Stimulated activated CD8-positive, alpha-beta memory T cell treated with anti-CD3 and anti-CD28 coated beads, Interleukin-15, amount 100 ng/mL, for 24 hours (primary cell): ENCODE measurements at regions not wholly inside any gene's neighbourhood (a gene's known extent, or its start where the extent isn't known, plus 50 kb on each side); places are given as distances from the start of the nearest gene placed in this dataset.
"Not testable (repeated sequence)": the region's sequence is repeated elsewhere in the genome, so short reads cannot be mapped to it uniquely, and the experiment has no call there.

Source experiments
- DNase-seq: peaks from one replicate; pipeline ENCODE4 v3.0.0-alpha.2; 2020; ENCODE audit warnings: low read depth

DNA sequence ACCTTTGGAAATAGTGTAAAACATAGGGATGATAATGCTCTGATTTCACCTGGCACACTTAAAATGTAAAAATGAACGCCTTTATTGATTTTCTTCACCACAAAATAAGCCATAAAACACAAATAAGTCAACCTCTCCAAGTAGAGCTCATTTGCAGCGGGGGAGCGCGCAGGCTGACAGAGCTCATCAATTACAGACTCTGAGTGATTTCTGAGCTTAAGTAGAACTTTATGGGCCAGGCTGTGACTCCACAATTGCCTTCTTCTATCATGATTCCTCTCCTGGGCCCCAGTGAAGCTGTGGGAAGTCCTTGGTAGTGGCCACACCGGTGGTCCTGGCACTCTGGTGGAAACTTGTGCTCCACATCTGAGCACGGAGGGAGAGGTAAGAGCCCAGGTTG lies 789.0 kb upstream of the RAB6C start:
- DNase-seq = no peak

- no peak for DNase-seq
Observed at GRCh38 chr2:129191530-129191929, 787.9 kb upstream of the RAB6C start.

DNA sequence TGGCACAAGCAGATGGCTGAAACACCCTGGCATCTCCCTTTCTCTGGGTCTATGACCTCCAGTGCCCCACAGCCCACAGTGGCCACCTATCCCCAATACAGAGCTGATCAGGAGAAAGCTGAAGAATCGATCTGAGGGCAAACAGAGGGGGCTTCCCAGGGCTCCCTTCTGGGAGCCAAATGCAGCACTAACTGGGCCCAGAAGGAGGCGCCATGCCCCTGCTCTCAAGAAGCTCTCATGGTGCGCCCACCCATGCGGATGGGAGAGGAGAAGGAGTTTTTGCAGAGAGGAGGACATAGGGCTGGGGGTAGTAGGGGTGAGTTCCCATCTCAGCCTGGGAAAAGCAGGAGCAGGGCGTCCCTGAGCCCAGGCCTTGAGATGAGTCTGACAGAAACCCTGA lies 787.3 kb upstream of the RAB6C start:
- DNase-seq = no peak

DNA sequence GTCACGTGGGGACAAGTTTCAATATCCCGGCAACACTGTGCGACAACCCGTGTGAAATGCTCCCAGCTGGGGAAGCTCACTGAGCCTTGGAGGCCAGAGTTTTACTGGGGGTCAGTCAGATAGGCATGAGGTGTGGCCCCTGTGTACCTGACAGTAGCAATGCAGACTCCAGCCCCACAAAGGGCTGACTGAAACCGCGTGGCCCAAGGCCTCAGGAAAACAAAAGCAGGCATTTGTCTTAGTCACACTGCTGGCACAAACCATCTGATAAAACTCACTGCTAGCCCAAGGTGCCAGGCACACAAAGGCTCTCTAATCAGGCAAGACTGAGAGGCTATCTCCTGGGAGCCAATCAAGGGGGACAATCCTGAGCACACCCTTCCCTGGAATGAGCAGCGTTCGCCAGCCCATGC lies 786.6 kb upstream of the RAB6C start:
- DNase-seq = no peak

DNA sequence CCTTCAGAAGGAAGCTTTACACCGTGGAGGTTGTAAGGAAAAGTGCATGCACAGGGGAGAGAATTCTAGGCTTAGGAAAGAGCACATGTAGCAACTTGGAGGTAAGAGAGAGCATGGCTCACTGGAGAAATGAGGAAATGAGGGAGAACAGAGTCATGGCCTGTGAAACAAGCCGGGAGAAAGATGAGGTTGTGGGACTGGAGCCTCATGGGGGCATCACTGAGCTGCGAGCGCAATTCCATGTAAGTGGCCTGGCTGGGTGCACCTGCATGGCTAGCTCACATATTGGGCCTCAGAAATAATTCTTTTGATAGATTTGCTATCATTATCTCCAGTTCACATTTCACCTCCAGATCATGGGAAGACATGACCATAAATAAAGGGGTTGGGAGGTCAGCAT lies 785.5 kb upstream of the RAB6C start:
- no peak for DNase-seq

DNA sequence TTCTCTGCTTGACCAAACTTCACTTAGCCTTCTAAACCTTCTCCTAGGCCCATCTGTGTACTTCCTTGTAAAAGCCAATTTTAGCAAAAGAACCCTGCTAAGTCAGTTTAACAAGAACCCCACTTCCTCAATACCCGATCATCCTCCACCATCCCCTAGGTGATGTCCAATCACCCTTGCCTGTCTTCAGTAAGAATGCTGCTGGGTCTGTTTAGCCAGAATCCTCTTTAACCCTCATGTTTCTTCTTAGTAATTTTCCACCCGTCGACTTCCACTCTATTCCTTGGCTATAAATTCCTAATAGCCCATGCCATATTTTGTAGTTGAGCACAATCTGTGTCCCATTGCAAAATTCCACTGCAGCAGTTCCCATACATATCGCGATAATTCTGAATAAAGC lies 780.0 kb upstream of the RAB6C start:
- no peak for DNase-seq

DNA sequence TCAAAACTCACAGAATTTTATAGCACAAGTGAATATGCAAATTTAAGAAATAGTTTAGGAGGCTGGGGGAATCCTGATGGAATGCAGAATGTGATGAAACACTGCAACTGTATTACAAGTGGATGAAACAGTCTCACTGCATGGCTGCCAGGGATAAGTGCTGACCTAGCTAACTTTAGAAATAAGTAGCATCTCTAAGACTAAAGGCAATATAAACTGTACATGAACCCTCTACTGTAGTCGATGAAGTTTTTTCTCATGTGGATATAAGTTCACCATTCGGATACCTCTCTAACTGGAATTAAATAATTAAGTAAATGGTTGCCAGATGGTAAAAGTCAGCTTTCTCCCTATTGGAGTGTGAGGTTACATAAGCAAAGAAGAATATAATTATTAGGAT lies 777.8 kb upstream of the RAB6C start:
- DNase-seq = no peak

GRCh38 chr2:129203331-129203730 lies 776.1 kb upstream of the RAB6C start:
- no peak for DNase-seq

GRCh38 chr2:129204581-129204980 lies 774.9 kb upstream of the RAB6C start:
- DNase-seq = not testable (repeated sequence)

GRCh38 chr2:129205176-129205575 lies 774.3 kb upstream of the RAB6C start:
- DNase-seq = no peak

DNA sequence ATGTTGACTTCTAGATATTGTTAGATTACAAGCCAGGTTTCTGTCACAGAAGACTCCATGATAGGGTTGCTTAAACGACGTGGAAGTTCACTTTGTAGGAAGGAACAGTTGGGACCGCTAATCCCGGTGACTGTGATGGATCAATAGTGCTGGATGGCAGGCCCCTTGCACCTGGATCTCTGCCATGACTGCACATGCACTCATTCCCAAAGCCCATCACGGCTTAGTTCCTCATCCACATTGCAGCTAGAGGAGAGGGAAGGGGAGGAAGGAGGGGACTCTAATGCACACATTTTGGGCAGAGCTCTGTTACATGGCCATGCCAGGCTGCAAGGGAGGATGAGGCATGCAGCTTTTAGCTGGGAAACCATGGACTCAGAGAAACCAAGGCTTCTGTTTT lies 773.7 kb upstream of the RAB6C start:
- no peak for DNase-seq

DNA sequence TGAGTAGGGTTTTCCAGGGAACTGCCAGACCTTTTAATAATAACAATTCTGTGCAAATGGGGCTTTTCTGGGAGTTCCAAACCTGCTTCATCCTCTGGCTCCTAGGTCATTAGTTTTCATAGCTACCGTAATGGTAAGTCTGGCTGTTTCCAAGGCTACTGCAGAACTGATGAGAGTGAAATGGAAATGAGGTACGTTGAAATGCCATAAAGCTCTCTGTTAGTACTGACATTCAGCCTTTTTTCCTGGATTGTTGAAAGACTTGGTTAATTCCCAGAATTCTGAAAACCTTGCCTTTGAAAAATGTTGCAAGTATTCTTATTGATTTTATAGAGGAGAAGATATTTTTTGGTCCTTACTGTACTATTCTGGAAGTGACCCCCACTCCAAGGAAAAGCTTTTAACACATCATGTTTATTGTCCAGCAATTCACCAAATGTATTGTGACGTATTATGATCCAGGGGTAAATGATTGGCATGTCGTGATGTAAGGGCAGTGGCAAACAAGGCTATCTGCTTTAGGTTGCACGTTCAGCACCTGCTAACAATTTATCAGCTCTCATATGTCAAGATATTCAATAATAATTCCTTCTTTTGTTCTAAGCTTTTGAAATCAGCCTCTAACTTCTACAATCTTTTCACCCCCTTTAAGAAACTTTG lies 767.0 kb upstream of the RAB6C start:
- DNase-seq = no peak

GRCh38 chr2:129224022-129224421 lies 755.4 kb upstream of the RAB6C start:
- no peak for DNase-seq

DNA sequence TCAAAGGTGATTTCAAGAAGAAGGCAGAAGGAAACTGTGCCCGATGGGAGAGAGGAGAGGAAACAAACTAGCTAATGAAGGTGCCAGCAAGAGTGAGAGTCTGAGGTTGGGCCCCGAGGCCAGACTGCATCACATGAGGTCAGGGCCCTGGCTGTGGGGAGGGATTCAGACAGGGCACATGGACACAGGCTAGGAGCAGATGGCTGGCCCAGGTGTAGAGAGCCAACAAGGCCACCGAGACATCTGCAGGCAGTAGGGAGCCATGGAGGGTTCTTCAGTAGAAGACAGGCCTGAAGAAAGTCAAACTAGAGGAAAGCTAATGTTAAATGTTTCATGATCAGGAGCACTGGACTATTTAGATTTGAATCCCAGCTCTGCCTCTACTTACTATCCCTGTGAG lies 755.0 kb upstream of the RAB6C start:
- DNase-seq = no peak

DNA sequence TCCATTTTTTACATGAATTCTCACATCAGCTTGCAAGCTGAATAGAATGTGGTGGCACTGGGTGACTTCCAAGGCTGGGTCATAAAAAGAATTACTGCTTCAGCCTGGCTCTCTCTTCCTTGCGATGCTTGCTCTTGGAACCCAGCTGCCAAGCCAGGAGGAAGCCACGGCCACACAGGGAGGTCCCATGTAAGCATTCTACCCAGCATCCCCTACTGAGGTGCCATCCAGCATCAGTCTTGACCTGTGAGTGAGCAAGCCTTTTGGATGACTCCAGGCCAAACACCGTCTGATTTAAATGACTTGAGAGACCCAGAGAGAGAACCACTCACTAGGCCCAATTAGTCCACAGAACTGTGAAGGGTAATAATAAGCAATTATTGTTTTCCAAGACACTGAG lies 750.3 kb upstream of the RAB6C start:
- DNase-seq = no peak

DNA sequence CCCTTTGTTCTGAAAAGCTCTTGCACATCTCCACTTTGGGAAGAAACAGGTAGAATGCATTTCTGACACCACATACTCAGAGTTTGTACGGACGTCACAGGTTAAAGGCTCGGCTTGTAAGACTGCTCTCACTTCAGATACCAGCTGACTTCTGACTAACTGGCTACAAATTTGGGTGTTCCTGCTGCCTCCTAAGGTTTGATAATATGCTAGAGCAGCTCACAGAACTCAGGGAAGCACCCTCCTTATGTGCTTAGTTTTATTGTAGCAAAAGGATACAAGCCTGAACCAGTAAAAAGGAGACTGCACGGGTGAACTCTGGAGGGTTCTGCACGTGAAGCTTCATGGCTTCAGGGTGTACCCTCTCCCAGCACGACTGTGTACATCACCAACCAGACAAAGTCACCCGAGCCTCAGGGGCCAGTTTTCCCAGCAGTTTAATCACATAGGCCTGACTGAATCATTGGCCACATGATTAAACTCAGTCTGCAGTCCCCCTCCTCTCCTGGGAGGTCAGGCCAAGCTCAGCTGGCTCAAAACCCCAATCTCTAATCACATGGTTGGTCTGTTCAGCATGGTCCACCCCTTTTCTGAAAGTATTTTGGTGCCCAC lies 749.5 kb upstream of the RAB6C start:
- DNase-seq = no peak

DNA sequence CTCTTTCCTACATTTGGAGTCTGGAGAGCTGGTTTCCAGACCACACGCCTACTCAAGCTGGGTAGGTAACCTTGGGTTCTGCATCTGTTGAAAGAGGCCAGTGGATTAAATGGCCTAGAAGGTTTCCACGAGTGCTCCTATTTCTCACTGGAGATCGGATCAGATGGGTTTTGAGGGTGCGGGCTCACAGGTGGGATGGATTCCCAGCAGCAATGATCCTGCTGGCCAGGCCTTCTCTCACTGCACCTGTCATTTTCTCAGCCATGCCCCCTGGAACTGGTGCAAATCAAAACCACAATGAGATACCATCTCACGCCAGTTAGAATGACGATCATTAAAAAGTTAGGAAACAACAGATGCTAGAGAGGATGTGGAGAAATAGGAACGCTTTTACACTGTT lies 747.5 kb upstream of the RAB6C start:
- DNase-seq = no peak

DNA sequence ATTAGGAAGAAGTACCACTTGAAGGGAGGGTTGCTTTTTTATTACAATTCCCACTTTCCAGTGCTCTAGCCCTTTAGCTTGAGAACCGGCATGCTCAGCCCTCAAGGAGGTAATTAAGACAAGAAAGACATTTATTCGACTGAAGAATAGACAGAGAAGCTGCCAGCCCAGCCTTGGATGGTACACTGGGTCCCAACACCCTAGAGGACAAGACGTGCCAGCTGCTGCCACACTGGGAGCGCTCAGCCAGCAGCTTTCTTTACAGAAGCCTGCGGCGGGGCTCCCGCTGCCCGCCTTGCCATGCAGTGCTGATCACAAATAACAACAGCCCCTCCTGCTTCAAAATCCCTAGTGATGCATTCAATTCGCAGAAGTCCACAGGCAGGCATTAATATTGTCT lies 746.3 kb upstream of the RAB6C start:
- DNase-seq = no peak

GRCh38 chr2:129233751-129234406 lies 745.6 kb upstream of the RAB6C start:
- no peak for DNase-seq

DNA sequence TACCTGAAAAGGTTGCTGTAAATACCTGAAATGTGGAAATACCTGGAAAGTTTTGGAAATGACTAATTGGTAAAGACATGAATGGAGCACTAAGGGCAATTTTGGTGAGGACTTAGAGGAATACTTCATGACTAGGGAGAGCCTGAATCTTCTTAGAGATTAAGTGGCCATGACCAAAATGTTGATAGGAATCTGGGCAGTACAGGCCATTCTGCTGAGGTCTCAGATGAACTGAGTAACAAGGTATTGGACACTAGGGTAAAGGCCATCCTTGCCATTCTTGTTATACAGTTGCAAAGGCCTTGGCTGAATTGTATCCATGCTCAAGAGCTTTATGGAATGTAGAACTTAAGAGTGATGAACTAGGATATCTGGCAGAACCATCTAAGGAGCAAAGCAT lies 742.9 kb upstream of the RAB6C start:
- no peak for DNase-seq

GRCh38 chr2:129237966-129238725 lies 741.3 kb upstream of the RAB6C start:
- no peak for DNase-seq

GRCh38 chr2:129239141-129239540 lies 740.3 kb upstream of the RAB6C start:
- DNase-seq = no peak

- no peak for DNase-seq
Observed at GRCh38 chr2:129240061-129240460, 739.4 kb upstream of the RAB6C start.
